WTC11 (cell line): ENCODE measurements at regions not wholly inside any gene's neighbourhood (a gene's known extent, or its start where the extent isn't known, plus 50 kb on each side); places are given as distances from the start of the nearest gene placed in this dataset.

Experiments
- ATAC-seq: fragments of 200-7000 bp; cut with Tn5 transposase; 2 replicates; pipeline ENCODE4 v1.10.0; 2021; ENCODE audit warnings: mild to moderate bottlenecking, moderate library complexity
- CTCF ChIA-PET: fragments of 300-600 bp; sonication (Branson Sonifier 250); formaldehyde crosslinking; loops from one replicate; lab custom pipeline; 2021; ENCODE audit warnings: antibody characterized with exemption; lab: Charles Lee
- POLR2A ChIA-PET: fragments of 350-600 bp; sonication (Branson Sonifier 250); formaldehyde crosslinking; loops from one replicate; lab custom pipeline; 2021; ENCODE audit warnings: antibody characterized with exemption; lab: Charles Lee
- DNase-seq: peaks from one replicate; pipeline ENCODE4 v3.0.0; 2021; ENCODE audit warnings: low spot score
- H3K27ac Mint-ChIP-seq: 2 replicates; pipeline ENCODE4 v1.8.0; 2021; ENCODE audit warnings: mixed read lengths
- H3K27me3 Mint-ChIP-seq: 2 replicates; pipeline ENCODE4 v1.8.0; 2021; ENCODE audit warnings: low read depth, mild to moderate bottlenecking, moderate library complexity, mixed read lengths
- H3K36me3 Mint-ChIP-seq: 2 replicates; pipeline ENCODE4 v1.8.0; 2021; ENCODE audit warnings: mixed read lengths
- H3K4me1 Mint-ChIP-seq: 2 replicates; pipeline ENCODE4 v1.8.0; 2022; ENCODE audit warnings: mixed read lengths
- H3K4me3 Mint-ChIP-seq: 2 replicates; pipeline ENCODE4 v1.8.0; 2021; ENCODE audit warnings: mild to moderate bottlenecking, moderate library complexity, mixed read lengths
- H3K9me3 Mint-ChIP-seq: 2 replicates; pipeline ENCODE4 v1.8.0; 2021; ENCODE audit warnings: mixed read lengths
- CBFB ChIP-seq: sonication (generic); formaldehyde crosslinking; IDR thresholded peaks from 2 replicates; pipeline ENCODE4 v1.8.1; 2022; ENCODE audit warnings: mild to moderate bottlenecking, low read depth, missing genetic modification reagents
- MXD4 ChIP-seq: fragments of 250-450 bp; sonication (Bioruptor Pico); IDR thresholded peaks from 2 replicates; pipeline ENCODE4 v1.8.0; 2021; ENCODE audit warnings: mild to moderate bottlenecking, moderate library complexity, borderline replicate concordance
- RORB ChIP-seq: fragments of 250-450 bp; sonication (Bioruptor Pico); IDR thresholded peaks from 2 replicates; pipeline ENCODE4 v1.9.0; 2021; ENCODE audit warnings: mild to moderate bottlenecking
- SMAD3 ChIP-seq: sonication (generic); formaldehyde crosslinking; IDR thresholded peaks from 2 replicates; pipeline ENCODE4 v1.8.0; 2022; ENCODE audit warnings: missing genetic modification reagents, mild to moderate bottlenecking, borderline replicate concordance
- SOX15 ChIP-seq: fragments of 250-450 bp; sonication (Bioruptor Pico); IDR thresholded peaks from 2 replicates; pipeline ENCODE4 v1.9.0; 2021; ENCODE audit warnings: mild to moderate bottlenecking
- TEAD4 ChIP-seq: sonication (generic); formaldehyde crosslinking; IDR thresholded peaks from 2 replicates; pipeline ENCODE4 v1.8.0; 2022; ENCODE audit warnings: mild to moderate bottlenecking, missing genetic modification reagents
- TP53 ChIP-seq: sonication (generic); formaldehyde crosslinking; IDR thresholded peaks from 2 replicates; pipeline ENCODE4 v1.8.1; 2023; ENCODE audit warnings: mild to moderate bottlenecking, missing genetic modification reagents
- ZNF396 ChIP-seq: fragments of 250-450 bp; sonication (Bioruptor Pico); IDR thresholded peaks from 2 replicates; pipeline ENCODE4 v1.8.0; 2021; ENCODE audit warnings: mild to moderate bottlenecking, moderate library complexity, borderline replicate concordance
- ZNF416 ChIP-seq: fragments of 250-450 bp; sonication (Bioruptor Pico); IDR thresholded peaks from 2 replicates; pipeline ENCODE4 v1.9.0; 2021; ENCODE audit warnings: mild to moderate bottlenecking, inconsistent platforms
- TF ChIP-seq, protein P1 (sequence below): sonication (generic); formaldehyde crosslinking; IDR thresholded peaks from 2 replicates; pipeline ENCODE4 v1.8.0; 2022; ENCODE audit warnings: mild to moderate bottlenecking, missing genetic modification reagents
- TF ChIP-seq, protein P2 (sequence below): sonication (generic); formaldehyde crosslinking; IDR thresholded peaks from 2 replicates; pipeline ENCODE4 v1.8.1; 2022; ENCODE audit warnings: low read depth, mild to moderate bottlenecking, moderate library complexity, missing genetic modification reagents, borderline replicate concordance
- TF ChIP-seq, protein P3 (sequence below): fragments of 250-450 bp; sonication (Bioruptor Pico); conservative IDR thresholded peaks from 2 replicates; pipeline ENCODE4 v1.9.0; 2021; ENCODE audit warnings: mild to moderate bottlenecking
- TF ChIP-seq, protein P4 (sequence below): sonication (generic); formaldehyde crosslinking; IDR thresholded peaks from 2 replicates; pipeline ENCODE4 v1.8.0; 2022; ENCODE audit warnings: mild to moderate bottlenecking, missing genetic modification reagents
- TF ChIP-seq, protein P5 (sequence below): fragments of 250-450 bp; sonication (Bioruptor Pico); IDR thresholded peaks from 2 replicates; pipeline ENCODE4 v1.9.0; 2021; ENCODE audit warnings: moderate library complexity, mild to moderate bottlenecking, inconsistent platforms, borderline replicate concordance
- TF ChIP-seq, protein P6 (sequence below): sonication (generic); formaldehyde crosslinking; IDR thresholded peaks from 2 replicates; pipeline ENCODE4 v1.8.1; 2023; ENCODE audit warnings: mild to moderate bottlenecking, missing genetic modification reagents, borderline replicate concordance
- TF ChIP-seq, protein P7 (sequence below): sonication (generic); formaldehyde crosslinking; IDR thresholded peaks from 2 replicates; pipeline ENCODE4 v1.8.1; 2022; ENCODE audit warnings: low read depth, missing genetic modification reagents, borderline replicate concordance
- TF ChIP-seq, protein P8 (sequence below): sonication (generic); formaldehyde crosslinking; conservative IDR thresholded peaks from 2 replicates; pipeline ENCODE4 v1.8.1; 2023; ENCODE audit warnings: mild to moderate bottlenecking, low read depth, missing genetic modification reagents, moderate library complexity
- TF ChIP-seq, protein P9 (sequence below): fragments of 250-450 bp; sonication (Bioruptor Pico); IDR thresholded peaks from 2 replicates; pipeline ENCODE4 v2.1.2; 2022; ENCODE audit warnings: mild to moderate bottlenecking, moderate library complexity

DNA sequence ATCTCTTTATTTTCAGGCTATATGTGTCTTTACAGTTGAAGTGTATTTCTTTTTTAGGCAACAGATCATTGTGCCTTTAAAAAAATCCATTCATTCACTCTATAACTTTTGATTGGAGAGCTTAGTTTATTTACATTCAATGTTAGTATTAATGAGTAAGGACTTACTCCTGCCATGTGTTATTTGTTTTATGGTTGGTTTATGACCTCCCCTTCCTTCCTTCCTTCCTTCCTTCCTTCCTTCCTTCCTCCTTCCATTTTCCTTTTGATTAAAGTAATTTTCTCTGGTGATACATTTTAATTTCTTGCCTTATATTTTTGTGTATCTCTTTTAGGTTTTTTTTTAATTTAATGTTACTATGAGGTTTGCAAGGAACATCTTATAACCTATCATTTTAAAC lies 1005.3 kb upstream of the EPHA7 start:
- no peak for DNase-seq
- POLR2A ChIA-PET, result no interaction called here
- TF ChIP-seq RORB (no peak), MXD4 (CRISPR knock-in tag) (no peak), ZNF396 (CRISPR knock-in tag) (no peak), CBFB (CRISPR knock-in tag) (no peak), SMAD3 (CRISPR knock-in tag) (no peak), TEAD4 (CRISPR knock-in tag) (no peak)
- TF ChIP-seq, protein P1, sequence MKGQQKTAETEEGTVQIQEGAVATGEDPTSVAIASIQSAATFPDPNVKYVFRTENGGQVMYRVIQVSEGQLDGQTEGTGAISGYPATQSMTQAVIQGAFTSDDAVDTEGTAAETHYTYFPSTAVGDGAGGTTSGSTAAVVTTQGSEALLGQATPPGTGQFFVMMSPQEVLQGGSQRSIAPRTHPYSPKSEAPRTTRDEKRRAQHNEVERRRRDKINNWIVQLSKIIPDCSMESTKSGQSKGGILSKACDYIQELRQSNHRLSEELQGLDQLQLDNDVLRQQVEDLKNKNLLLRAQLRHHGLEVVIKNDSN (CRISPR knock-in tag), result no peak
- TF ChIP-seq, protein P2, sequence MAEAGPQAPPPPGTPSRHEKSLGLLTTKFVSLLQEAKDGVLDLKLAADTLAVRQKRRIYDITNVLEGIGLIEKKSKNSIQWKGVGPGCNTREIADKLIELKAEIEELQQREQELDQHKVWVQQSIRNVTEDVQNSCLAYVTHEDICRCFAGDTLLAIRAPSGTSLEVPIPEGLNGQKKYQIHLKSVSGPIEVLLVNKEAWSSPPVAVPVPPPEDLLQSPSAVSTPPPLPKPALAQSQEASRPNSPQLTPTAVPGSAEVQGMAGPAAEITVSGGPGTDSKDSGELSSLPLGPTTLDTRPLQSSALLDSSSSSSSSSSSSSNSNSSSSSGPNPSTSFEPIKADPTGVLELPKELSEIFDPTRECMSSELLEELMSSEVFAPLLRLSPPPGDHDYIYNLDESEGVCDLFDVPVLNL (CRISPR knock-in tag), result no peak
- TF ChIP-seq, protein P3, sequence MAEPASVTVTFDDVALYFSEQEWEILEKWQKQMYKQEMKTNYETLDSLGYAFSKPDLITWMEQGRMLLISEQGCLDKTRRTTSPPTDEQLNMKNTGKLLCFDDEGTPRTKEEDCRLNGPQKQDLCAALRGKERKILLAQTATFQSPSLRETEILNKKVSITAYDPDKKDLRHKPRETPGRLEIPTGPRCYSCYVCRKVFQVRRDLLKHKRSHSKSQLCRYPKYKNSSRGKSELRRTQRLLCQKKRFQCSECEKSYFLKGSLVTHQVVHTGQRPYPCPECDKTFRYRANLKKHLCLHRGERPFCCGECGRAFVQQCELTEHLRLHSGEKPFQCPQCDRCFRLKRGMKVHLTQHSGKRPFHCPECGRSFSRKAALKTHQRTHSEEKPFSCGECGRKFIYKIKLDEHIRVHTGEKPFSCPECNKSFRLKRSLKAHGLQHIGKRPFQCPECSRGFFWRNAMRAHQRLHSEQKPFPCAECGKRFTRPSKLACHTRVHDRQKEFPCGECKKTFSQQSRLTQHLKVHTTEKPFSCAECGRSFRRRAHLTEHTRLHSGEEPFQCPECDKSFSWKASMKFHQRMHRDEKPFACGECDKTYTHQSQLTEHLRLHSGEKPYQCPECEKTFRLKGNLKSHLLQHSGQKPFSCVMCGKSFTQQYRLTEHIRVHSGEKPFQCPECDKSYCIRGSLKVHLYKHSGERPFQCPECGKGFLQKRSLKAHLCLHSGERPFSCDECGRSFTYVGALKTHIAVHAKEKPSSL (CRISPR knock-in tag), result no peak
- TF ChIP-seq, protein P4, sequence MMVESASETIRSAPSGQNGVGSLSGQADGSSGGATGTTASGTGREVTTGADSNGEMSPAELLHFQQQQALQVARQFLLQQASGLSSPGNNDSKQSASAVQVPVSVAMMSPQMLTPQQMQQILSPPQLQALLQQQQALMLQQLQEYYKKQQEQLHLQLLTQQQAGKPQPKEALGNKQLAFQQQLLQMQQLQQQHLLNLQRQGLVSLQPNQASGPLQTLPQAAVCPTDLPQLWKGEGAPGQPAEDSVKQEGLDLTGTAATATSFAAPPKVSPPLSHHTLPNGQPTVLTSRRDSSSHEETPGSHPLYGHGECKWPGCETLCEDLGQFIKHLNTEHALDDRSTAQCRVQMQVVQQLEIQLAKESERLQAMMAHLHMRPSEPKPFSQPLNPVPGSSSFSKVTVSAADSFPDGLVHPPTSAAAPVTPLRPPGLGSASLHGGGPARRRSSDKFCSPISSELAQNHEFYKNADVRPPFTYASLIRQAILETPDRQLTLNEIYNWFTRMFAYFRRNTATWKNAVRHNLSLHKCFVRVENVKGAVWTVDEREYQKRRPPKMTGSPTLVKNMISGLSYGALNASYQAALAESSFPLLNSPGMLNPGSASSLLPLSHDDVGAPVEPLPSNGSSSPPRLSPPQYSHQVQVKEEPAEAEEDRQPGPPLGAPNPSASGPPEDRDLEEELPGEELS (CRISPR knock-in tag), result no peak
- TF ChIP-seq, protein P5, sequence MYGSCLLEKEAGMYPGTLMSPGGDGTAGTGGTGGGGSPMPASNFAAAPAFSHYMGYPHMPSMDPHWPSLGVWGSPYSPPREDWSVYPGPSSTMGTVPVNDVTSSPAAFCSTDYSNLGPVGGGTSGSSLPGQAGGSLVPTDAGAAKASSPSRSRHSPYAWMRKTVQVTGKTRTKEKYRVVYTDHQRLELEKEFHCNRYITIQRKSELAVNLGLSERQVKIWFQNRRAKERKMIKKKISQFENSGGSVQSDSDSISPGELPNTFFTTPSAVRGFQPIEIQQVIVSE (CRISPR knock-in tag), result no peak
- H3K27ac Mint-ChIP-seq, result no peak overlapping the region
- peaks cover 21% of the 10 kb centered on the region for H3K9me3 Mint-ChIP-seq
- CTCF ChIA-PET, result no interaction called here
- H3K27me3 Mint-ChIP-seq, result no peaks in the 10 kb centered on the region
- H3K4me3 Mint-ChIP-seq, result no peak overlapping the region
- no peaks in the 10 kb centered on the region for H3K4me1 Mint-ChIP-seq
- ATAC-seq, result no peak
- peaks cover 6% of the 10 kb centered on the region; the same call in 1 of the 2 replicates for H3K36me3 Mint-ChIP-seq

DNA sequence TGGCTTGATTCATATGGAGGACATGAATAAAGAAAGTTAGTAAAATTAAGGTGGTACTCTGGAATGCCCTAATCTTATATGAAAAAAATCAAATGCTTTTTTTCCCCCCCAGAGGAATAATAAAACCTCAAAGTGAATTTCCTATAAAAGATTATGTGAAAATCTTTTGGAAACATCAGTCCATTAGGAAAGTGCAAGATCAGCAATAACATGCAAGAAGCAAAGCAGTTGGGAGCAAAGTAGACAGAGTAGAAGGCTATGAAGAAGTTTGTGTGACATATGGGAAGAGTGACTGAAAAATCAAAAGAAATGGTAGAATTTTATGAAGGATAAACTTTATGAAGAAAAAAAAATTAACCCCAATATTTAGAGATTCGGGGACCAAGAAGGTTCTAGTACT lies 998.0 kb upstream of the EPHA7 start:
- Mint-ChIP-seq H3K27ac (no peak overlapping the region), H3K4me3 (no peak overlapping the region), H3K27me3 (no peaks in the 10 kb centered on the region), H3K4me1 (peaks cover 10% of the 10 kb centered on the region; the same call in 1 of the 2 replicates), H3K9me3 (no peaks in the 10 kb centered on the region), H3K36me3 (no peaks in the 10 kb centered on the region)
- ATAC-seq (no peak), DNase-seq (no peak)
- CTCF ChIA-PET, result no interaction called here
- POLR2A ChIA-PET, result no interaction called here
- TF ChIP-seq, protein P6, sequence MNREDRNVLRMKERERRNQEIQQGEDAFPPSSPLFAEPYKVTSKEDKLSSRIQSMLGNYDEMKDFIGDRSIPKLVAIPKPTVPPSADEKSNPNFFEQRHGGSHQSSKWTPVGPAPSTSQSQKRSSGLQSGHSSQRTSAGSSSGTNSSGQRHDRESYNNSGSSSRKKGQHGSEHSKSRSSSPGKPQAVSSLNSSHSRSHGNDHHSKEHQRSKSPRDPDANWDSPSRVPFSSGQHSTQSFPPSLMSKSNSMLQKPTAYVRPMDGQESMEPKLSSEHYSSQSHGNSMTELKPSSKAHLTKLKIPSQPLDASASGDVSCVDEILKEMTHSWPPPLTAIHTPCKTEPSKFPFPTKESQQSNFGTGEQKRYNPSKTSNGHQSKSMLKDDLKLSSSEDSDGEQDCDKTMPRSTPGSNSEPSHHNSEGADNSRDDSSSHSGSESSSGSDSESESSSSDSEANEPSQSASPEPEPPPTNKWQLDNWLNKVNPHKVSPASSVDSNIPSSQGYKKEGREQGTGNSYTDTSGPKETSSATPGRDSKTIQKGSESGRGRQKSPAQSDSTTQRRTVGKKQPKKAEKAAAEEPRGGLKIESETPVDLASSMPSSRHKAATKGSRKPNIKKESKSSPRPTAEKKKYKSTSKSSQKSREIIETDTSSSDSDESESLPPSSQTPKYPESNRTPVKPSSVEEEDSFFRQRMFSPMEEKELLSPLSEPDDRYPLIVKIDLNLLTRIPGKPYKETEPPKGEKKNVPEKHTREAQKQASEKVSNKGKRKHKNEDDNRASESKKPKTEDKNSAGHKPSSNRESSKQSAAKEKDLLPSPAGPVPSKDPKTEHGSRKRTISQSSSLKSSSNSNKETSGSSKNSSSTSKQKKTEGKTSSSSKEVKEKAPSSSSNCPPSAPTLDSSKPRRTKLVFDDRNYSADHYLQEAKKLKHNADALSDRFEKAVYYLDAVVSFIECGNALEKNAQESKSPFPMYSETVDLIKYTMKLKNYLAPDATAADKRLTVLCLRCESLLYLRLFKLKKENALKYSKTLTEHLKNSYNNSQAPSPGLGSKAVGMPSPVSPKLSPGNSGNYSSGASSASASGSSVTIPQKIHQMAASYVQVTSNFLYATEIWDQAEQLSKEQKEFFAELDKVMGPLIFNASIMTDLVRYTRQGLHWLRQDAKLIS, result no peak
- TF ChIP-seq, protein P7, sequence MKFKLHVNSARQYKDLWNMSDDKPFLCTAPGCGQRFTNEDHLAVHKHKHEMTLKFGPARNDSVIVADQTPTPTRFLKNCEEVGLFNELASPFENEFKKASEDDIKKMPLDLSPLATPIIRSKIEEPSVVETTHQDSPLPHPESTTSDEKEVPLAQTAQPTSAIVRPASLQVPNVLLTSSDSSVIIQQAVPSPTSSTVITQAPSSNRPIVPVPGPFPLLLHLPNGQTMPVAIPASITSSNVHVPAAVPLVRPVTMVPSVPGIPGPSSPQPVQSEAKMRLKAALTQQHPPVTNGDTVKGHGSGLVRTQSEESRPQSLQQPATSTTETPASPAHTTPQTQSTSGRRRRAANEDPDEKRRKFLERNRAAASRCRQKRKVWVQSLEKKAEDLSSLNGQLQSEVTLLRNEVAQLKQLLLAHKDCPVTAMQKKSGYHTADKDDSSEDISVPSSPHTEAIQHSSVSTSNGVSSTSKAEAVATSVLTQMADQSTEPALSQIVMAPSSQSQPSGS, result no peak
- TF ChIP-seq, protein P8, sequence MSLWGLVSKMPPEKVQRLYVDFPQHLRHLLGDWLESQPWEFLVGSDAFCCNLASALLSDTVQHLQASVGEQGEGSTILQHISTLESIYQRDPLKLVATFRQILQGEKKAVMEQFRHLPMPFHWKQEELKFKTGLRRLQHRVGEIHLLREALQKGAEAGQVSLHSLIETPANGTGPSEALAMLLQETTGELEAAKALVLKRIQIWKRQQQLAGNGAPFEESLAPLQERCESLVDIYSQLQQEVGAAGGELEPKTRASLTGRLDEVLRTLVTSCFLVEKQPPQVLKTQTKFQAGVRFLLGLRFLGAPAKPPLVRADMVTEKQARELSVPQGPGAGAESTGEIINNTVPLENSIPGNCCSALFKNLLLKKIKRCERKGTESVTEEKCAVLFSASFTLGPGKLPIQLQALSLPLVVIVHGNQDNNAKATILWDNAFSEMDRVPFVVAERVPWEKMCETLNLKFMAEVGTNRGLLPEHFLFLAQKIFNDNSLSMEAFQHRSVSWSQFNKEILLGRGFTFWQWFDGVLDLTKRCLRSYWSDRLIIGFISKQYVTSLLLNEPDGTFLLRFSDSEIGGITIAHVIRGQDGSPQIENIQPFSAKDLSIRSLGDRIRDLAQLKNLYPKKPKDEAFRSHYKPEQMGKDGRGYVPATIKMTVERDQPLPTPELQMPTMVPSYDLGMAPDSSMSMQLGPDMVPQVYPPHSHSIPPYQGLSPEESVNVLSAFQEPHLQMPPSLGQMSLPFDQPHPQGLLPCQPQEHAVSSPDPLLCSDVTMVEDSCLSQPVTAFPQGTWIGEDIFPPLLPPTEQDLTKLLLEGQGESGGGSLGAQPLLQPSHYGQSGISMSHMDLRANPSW (CRISPR knock-in tag), result no peak
- TF ChIP-seq ZNF396 (CRISPR knock-in tag), result no peak
- TF ChIP-seq ZNF416, result no peak
- no peak for TF ChIP-seq SOX15
- TF ChIP-seq, protein P9, sequence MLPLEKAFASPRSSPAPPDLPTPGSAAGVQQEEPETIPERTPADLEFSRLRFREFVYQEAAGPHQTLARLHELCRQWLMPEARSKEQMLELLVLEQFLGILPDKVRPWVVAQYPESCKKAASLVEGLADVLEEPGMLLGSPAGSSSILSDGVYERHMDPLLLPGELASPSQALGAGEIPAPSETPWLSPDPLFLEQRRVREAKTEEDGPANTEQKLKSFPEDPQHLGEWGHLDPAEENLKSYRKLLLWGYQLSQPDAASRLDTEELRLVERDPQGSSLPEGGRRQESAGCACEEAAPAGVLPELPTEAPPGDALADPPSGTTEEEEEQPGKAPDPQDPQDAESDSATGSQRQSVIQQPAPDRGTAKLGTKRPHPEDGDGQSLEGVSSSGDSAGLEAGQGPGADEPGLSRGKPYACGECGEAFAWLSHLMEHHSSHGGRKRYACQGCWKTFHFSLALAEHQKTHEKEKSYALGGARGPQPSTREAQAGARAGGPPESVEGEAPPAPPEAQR (CRISPR knock-in tag), result no peak
- no peak for TF ChIP-seq TP53 (CRISPR knock-in tag)
